ENCODE measurements at regions not wholly inside any gene's neighbourhood (a gene's known extent, or its start where the extent isn't known, plus 50 kb on each side); places are given as distances from the start of the nearest gene placed in this dataset.
"Not testable (repeated sequence)": the region's sequence is repeated elsewhere in the genome, so short reads cannot be mapped to it uniquely, and the experiment has no call there.

DNA sequence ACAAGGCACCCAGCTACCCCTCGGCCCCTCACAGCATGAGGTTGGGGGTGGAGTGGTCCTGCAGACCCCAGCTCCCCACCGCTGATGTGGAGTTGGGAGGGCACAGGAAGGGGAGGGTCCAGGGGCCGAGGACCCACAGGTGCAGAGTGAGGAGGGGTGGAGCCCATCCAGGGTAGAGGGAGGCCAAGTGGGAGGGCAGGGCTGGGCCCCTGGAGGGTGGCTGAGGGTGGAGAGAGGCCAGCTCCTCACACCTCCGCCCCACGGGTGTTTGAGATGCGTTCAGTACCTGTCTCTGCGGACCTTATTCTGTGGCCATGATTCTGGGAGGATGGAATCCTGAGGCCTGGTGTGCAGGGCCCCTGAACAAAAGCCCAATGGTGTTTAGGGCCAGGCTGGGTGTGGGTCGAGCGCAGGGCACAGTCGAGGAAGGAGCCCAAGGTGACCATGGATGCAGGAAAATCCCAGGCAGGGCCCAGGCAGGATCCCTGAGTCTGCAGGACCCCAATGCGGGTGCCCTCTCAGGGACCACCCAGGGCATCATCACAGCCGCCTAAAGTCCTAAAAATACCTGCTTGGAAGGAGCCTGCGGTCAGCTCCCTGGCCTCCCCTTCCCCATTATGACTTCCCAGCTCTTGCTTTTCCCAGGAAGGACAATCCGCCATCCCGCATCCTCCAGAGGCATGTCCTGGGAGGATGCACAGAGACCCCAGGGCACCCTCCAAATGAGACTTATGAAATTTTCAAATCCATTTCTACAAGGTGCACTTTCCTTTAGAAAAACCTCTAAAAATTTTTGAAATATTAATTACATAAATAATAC, 377.1 kb upstream of the SFSWAP start:
- DNase-seq (ENCODE audit: low spot score) (no peak), FAIRE-seq (no peak)

DNA sequence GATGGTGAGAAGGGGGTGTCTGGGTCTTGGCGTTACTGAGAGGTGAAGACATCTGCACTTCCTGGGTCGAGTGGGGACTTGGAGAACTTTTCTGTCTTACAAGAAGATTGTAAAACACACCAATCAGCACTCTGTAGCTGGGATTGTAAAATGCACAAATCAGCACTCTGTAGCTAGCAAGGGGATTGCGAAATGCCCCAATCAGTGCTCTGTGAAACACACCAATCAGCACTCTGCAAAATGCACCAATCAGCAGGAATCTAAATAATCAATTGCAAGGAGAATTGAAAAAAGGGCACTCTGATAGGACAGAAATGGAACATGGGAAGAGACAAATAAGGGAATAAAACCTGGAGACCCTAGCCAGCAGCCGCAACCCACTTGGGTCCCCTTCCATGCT, 376.1 kb upstream of the SFSWAP start:
- DNase-seq (ENCODE audit: low spot score): no peak
- no peak for FAIRE-seq

DNA sequence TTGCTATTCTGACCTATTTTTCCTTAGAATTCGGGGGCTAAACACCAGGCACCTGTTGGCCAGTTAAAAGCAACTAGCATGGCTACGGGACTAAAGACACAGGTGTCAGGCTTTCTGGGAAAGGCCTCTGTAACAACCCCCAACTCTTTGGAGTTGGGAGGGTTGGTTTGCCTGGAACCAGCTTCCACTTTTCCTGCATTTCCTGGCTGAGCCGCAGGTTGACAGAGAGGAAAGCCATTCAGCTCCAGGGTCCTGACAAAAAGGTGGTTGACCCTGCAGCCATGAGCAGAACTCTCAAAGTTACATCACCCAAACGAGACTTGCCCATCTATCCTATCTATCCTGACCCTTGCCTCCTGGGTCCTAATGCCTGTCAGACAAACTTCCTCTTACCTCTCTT, 375.4 kb upstream of the SFSWAP start:
- no peak for DNase-seq (ENCODE audit: low spot score)
- no peak for FAIRE-seq

DNA sequence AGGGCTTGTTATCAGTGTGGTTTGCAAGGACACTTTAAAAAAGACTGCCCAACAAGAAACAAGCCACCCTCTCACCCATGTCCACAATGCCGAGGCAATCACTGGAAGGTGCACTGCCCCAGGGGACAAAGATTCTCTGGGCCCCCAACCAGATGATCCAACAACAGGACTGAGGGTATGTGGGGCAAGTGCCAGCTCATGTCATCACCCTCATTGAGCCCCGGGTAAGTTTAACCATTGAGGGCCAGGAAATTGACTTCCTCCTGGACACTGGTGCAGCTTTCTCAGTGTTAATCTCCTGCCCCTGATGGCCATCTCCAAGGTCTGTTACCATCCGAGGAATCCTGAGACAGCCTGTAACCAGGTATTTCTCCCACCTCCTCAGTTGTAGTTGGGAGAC, 373.0 kb upstream of the SFSWAP start:
- DNase-seq (ENCODE audit: low spot score); FAIRE-seq: not testable (repeated sequence)

DNA sequence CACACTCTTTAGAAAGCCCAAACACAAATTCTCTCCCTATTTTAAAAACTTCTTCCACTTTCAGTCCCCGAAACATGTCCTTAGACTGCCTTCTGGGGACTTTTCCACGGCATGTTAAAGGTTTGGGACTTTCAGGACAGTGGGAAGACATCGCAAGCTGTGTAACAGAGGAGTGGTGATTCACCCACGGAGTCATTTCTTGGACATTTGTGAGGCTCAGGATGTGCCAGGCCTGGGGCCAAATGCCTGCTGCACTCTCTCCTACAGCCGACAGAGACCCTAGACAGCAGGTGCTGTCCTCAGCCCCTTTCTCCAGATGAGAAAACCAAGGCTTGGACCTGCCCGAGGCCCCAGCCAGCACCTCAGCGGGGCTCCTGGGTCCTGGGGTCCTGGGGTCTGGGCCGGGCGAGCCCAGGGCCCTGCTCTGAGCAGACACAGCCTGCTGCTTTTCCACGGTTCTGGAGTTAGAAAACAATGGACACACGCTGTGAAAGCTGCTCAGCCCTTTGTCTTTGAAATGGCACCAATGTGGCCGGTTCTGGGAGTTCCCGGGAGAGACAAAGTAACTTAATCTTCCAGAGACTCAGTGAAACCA, 370.2 kb upstream of the SFSWAP start:
- no peak for FAIRE-seq
- DNase-seq (ENCODE audit: low spot score): no peak

DNA sequence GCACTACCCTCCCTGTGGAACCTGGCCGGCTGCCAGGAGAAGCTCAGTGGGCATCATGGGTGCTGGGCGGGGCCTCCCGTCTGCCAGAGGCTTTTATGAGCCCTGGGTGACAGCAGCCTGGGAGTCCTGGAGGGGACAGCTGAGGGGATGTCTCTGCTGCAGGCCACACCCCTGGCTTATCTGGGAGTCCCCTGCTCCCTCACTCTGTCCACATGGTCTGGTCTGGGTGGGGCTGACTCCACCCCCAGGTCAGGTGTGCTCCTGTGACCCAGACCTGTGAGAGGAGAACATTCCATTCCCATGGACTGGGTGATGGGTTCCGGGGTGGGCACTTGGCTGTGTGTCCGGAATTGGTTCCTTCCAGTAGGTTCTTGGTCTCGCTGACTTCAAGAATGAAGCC, 369.3 kb upstream of the SFSWAP start:
- DNase-seq (ENCODE audit: low spot score); FAIRE-seq: not testable (repeated sequence)

DNA sequence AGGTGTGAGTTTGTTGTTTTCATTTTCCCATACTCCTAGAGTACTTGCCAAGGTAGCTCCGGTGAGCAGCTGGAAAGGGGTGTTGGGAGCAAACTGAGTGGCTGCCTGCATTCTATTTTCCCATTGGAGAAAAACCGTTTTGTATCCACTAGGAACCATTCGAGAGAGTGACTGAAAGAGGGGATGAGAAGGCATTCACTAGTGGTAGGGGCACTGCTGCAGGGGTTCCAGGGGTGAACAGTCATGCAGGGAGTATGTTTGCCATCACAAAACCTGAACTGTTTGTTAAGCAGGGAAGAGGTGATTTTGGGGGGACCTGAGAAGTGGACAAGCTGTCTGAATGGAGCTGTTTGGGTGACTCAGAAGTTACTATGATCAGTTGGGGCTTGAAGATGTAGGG, 367.5 kb upstream of the SFSWAP start:
- FAIRE-seq; DNase-seq (ENCODE audit: low spot score): not testable (repeated sequence)

DNA sequence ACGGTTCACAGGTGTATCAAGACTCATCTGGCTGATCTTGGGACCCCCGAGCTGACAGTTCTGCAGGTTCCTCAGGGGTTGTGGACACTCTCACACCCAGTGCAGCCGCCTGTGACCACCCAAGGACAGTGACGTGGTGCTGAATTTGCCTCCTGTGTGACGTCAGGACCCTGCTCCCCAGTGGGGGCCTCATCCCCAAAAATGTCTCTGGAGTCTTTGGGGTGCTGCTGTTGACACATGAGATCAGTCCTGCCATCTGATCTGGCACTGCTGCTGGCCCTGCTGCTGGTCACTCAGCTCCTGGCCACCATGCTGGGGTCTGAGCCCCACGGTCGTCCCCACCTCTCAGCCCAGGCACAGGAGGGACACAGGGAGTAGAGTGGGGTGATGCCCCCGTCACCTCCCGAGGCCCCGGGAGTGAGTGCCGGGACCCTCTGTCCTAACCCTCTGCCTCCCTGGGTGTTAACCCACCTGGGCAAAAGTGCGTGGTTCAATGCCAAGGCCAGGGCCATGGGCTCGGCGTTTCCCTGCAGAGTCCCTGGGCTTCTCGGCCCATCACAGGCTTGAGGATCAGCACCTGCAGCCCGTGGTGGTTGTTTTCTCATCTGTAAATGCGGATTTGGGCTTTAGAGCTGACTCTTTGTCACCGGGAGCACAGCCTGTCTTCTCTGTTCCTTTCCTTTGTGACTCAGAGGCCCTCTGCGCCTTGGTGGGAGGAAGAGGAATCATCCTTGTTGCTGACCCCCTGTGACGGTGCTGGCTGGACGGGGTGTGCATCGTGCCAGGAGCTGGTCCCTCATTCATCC, 366.0 kb upstream of the SFSWAP start:
- not testable (repeated sequence) for DNase-seq (ENCODE audit: low spot score); FAIRE-seq

DNA sequence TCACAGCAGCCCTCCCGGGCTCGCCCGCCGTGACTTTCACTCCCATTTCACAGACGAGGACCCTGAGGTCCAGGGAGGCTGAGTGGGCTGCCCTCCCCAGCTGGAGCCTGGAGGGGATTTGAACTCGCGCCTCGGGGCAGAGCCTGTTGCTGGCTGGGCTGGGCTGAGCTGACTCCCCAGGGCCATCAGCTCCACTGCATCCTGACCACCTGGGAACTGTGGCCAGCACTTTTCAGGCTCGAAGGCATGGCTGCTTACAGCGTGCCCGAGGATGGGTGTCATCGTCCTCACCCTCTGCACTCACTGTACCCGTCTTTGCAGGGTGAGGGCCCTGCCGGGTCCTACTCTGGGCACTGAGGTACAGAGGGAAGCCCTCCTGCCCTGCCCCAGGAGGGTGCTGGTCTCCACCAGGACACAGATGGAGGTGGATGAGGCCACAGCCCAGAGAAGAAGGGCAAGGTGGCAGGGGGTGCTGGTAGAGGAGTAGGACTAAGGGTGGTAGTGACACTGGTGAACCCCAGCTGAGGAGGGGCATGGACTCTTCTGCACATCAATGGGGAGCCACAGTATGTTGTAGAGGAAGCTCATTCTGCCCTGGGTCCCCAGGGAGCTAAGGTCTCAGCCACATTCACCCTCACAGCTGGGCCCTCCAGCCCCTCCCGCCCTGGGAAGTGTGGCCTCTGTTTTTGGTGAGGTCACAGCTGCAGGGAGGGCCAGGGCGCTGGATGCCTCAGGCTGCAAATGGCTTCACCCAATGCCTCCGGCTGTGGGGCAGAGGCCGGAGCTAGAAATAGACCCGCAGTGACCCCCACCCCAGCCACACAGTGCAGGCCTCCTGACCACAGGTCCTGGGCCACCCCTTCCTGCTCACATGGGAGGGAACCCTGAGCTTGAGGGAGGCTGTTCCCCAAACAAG, 365.1 kb upstream of the SFSWAP start:
- DNase-seq (ENCODE audit: low spot score) (no peak), FAIRE-seq (no peak)

DNA sequence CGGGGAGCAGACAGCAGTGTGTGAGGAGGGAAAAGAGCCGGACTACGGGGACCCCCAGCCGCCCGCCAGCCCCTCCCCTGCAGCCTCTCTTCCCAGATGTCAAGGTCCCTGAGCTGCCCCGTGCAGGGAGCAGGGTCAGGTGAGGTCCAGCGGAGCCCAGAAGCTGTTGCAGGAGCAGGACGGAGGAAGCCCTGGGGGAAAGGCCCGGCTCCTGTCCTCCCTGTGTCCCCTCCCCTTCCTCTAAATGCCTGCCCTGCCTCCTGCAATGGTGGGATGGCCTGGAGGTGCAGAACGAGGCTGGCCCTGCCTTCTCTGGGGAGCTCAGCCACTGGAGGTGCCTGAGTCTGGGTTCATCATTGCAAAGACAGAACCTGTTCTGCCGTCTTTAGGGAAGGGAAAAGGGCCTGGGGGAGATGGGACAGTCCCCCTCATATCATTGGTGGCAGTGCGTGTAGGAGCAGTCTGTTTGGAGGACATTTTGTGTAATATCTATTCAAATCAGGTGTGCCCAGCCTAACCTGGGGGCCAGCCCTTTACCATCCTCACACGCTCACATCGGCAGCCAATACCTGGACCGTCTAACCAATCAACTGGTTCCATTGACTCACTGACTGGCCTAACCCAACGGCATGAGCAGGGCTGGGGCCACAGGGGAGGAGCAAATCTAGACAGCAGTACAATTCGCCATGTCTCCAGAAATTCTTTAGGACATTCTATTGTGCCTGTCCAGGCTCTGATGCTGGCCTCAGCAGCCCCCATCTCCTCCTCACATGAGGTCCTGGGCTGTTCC, 364.1 kb upstream of the SFSWAP start:
- DNase-seq (ENCODE audit: low spot score) (no peak), FAIRE-seq (no peak)

DNA sequence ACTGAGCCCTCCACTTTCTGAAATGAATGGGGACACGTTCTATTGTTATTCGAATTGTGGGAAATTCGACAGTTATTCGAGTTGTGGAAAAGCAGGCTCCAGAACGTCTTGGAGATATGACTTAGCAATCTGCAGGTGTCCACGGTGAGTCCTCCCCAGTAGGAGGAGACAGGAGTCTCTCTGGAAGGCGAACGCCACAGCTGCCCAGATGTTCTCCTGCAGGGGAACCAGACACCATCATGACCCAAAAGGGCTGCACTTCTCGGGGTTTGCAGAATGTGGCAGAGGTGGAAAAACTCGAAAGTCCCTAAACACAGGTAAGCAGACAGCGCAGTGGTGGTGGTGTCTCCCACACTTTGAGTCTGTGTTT, 363.6 kb upstream of the SFSWAP start:
- no peak for FAIRE-seq
- DNase-seq (ENCODE audit: low spot score): no peak

DNA sequence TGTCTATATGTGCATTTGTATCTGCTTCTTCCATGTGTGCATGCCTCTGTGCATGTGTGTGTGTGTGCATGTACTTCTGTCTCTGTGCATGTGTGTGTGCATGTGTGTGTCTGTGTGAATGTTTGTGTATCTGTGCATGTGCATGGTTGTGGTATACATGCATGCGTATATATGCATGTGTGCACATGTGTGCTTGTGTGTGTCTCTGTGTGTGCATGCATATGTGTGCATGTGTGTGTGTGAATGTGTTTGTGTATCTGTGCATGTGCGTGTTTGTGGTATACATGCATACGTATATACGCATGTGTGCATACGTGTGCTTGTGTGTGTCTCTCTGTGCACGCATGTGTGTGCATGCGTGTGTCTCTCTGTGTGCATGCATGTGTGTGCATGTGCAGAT, 363.2 kb upstream of the SFSWAP start:
- FAIRE-seq (no peak), DNase-seq (ENCODE audit: low spot score) (no peak)

DNA sequence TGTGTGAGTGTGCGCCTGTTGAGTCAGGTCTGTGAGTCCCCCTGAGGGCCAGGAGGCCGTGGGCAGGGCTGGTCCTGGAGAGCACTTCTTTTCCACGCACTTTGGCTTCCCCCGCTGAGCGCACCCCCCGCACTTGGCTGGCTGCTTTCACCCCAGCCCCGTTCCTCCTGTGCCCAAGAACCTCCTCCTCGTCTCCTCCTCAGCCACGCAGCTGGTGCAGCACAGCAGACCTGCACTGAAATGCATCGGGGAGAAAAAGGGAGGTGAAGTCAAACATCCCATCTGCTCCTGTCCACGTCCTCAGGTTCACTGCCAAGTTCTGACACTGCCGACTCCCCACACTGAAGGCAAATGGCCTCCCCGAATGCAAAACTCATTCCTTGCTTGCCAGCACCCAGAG, 362.7 kb upstream of the SFSWAP start:
- DNase-seq (ENCODE audit: low spot score): no peak
- FAIRE-seq: no peak

DNA sequence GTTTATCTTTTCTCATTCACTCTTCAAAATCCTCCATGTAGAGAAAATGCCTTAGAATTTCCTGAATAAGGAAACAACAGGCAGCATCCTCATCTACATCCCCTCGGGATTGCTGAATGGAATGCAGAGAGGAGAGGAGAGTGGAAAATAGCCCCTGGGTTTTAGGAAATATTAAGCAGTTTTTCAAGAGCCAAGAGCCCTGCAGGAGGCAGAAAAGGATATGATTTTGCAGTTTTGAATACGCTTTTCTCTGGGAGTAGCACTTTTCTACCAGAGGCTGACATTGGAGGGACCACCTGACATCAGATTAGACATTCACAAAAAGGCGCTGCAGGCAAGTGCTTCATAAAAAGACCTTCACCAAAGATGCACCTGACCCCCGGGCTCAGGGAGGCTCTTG, 362.2 kb upstream of the SFSWAP start:
- DNase-seq (ENCODE audit: low spot score) (no peak), FAIRE-seq (no peak)

DNA sequence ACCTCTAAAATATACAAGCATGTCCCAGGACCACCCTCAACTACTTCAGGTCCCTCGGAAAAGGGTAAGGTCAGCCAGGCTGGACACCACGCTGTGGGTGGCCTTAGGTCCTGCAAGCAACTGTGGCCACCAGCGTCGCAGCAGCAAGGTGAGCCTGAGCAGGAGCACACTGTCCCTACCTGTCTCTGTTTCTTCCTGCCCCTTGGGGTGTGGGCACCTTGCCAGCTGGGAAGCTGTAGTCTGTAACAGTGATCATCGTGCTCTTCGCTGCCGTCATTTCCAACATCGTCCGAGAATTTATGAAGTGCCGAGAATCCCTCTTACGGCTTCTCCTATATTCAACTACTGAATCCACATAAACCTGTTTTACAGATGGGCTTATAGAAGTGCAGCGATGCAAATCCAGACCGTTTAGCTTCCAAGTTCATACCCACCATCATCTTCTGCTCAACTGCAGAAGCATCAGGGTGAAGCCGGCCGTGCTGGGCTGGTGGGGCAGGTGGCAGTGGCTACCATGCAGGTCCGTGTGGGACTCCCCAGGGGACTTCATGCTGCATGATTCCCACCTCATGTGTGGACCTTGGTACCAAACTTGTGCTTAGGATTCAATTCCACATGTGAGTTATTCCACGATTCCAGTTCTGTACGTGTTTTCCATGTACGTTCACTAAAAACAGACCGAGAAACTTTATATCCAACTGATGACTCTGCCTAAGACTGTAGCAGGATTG, 361.3 kb upstream of the SFSWAP start:
- FAIRE-seq (no peak), DNase-seq (ENCODE audit: low spot score) (no peak)

DNA sequence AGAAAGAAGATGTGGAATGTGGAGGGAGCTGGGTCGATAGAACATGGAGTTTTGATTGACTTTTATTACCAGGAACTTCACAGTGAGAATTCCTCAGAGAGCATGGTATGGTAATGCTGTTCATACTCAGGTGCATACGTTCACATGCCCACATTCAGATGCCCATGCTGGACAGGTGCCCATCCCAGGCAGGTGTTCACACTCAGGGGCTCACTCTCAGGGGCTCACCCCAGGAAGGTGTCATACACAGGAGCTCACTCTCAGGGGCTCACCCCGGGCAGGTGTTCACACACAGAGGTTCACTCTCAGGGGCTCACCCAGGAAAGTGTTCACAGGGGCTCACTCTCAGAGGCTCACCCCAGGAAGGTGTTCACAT, 360.0 kb upstream of the SFSWAP start:
- DNase-seq (ENCODE audit: low spot score): no peak
- FAIRE-seq: no peak

DNA sequence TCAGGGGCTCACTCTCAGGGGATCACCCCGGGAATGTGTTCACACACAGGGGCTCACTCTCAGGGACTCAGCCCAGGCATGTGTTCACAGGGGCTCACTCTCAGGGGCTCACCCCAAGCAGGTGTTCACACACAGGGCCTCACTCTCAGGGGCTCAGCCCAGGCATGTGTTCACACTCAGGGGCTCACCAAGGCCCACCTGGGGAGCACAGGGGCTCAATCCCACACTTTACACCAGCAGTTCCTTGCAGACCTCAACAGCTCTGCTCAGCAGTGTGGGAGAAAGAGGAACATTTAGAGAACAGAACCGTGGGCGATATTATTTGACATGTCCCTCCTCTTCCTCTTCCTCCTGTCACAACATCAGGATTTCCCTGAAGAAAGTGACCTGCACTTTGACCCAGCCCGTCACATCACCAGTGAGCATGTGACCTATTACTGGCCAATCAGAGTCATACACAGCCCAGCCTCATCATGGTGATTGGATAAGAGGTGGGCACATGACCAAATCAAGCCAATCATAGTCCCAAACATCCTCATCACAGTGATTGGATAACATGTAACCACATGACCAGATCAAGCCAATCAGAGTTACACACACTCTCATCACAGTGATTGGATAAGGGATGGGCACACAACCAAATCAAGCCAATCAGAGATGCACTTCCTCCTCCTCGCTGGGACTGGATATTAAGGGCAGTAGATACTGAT, 359.4 kb upstream of the SFSWAP start:
- FAIRE-seq: no peak
- DNase-seq (ENCODE audit: low spot score): no peak

DNA sequence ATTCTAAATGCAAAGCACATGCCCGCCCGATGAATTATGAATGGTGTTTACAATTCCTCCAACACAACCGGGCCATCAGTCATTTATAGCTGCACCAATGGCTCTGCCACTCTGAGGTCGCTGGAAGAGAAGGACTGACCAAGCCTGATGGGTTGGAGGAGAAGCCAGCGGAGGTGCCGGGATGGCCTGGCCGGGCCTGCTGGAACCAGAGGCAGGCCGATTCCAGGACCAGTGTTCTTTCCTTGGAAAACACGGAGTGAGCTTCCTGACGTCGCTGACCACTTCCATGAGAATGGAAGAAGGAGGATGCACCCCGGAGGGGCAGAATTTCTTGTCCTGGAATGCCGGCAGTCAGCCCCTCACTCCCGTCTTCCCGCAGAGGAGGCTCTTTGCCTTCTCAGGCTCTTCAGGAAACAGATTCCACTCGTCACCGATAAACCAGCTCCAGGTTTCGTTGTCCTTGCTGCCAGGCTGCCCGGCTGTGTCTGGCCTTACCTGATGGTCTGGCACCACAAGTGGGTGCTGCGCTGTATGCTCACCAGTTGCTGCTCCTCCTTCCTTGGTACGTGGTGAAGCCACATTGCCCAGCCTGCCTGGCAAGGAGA, 358.5 kb upstream of the SFSWAP start:
- no peak for FAIRE-seq
- DNase-seq (ENCODE audit: low spot score): no peak

DNA sequence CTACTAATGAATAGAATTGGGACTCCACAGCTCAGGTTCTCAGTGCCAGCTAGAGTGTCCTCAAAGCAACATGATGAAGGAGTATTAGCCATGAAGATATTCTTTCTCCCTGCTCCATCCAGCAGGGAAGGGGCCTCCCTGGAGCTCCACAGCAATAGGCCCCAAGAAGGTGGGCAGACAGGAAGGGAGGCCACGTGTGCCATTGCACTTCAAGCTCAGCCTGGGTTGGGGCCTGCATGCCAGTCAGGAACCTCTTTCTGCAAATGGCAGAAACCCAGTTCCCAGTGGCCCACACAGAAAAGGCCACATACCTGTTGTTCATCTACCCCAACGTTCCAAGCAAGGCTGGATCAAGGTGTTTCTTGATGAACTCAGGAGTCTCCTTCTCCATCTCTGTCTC, 357.5 kb upstream of the SFSWAP start:
- DNase-seq (ENCODE audit: low spot score) (no peak), FAIRE-seq (no peak)
